ENCODE measurements at regions not wholly inside any gene's neighbourhood (a gene's known extent, or its start where the extent isn't known, plus 50 kb on each side); places are given as distances from the start of the nearest gene placed in this dataset.
A peak's percentile ranks its signal among the peaks of the same experiment; 100 is the strongest.

DNA sequence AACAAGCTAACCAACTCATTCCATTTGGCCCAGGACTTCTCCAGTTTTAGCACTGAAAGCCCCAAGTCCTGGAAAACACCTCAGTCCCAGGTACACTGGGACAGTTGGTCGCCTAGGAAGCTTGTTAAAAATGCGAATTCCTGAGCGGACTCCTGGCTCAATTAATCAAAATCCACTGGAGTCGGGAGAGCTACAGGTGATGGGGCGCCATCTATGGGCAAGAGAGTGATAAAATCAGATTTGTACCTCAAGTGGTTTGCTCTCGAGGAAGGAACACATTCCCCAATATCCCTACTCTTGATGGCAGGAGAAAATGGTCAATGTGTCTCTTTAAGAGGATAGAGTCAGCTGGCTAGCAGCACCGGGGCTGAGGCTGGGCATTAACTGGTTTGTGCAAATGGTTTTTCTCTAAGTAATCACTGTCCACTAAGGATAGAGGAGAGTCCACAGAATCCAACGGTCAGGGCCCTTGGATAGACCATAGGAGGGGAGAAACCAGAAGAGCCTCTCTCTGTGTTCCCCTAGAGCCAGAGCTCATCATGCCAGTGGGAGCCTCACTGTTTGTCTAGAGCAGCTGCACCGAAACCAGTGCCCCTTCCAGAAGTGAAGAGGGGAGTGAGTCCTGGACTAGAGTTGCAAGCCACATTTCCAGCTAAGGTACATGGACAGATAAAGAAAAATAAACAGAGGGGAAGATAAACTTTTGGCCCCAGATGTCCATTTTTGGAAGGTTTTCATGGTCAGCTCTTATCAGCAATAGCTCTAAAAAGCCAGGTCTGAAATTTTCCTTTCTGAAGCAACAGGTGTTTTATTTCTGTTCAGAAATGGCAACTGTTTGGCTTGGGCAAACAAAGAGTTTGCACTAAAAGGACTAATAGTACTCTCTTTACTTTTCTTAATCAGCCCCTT, 148.5 kb downstream of the TENT5C start:
- Histone ChIP-seq H2AFZ (no peak overlapping the region), H3K9me2 (replicated peaks; ENCODE audit: insufficient read depth) (no peaks in the 10 kb centered on the region), H3K4me1 (ENCODE audit: insufficient read depth) (peaks cover 9% of the 10 kb centered on the region), H3K27ac (peak overlapping the region; percentile 6), H3K79me2 (no peaks in the 10 kb centered on the region), H3K9me3 (ENCODE audit: low read depth) (no peaks in the 10 kb centered on the region), H3K4me2 (peak overlapping the region; percentile 70), H3K4me3 (no peak overlapping the region), H4K20me1 (ENCODE audit: insufficient read depth, poor library complexity, severe bottlenecking) (no peaks in the 10 kb centered on the region), H3K27me3 (no peaks in the 10 kb centered on the region), H3K36me3 (replicated peaks; ENCODE audit: insufficient read depth, low read depth) (no peaks in the 10 kb centered on the region)
- 15% methylated on average over 9 of the region's 9 CpGs for WGBS (ENCODE audit: low lambda C conversion rate, missing lambda C conversion rate)
- no peak for TF ChIP-seq EZH2 (IDR thresholded peaks at IDR 0.05; ENCODE audit: borderline replicate concordance)
- no peak for TF ChIP-seq EZH2phosphoT487 (IDR thresholded peaks at IDR 0.05; ENCODE audit: low read depth, severe bottlenecking, unreplicated experiment)
- TF ChIP-seq, protein P1, sequence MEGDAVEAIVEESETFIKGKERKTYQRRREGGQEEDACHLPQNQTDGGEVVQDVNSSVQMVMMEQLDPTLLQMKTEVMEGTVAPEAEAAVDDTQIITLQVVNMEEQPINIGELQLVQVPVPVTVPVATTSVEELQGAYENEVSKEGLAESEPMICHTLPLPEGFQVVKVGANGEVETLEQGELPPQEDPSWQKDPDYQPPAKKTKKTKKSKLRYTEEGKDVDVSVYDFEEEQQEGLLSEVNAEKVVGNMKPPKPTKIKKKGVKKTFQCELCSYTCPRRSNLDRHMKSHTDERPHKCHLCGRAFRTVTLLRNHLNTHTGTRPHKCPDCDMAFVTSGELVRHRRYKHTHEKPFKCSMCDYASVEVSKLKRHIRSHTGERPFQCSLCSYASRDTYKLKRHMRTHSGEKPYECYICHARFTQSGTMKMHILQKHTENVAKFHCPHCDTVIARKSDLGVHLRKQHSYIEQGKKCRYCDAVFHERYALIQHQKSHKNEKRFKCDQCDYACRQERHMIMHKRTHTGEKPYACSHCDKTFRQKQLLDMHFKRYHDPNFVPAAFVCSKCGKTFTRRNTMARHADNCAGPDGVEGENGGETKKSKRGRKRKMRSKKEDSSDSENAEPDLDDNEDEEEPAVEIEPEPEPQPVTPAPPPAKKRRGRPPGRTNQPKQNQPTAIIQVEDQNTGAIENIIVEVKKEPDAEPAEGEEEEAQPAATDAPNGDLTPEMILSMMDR (IDR thresholded peaks at IDR 0.05; ENCODE audit: poor library complexity) = peak; percentile 82
- DNase-seq (ENCODE audit: low spot score) = peak; percentile 84

DNA sequence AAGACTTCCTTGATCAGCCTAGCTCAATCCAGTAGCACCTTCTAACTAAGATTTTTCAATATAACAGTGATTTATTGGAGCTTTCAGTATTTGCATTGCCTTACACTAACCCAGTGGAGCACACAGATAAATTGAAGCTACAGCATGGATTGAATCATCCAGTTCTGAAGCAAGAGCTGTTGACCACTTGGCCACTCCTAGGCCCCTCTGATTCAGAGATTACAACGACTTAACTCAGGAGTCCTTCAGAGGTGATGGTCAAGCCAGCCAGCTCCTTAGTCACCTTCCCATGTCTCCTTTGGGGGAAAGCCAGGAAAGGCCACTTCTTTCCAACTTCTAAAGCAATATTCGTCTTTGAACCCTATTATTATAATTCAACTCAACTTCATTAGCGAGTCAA, 151.8 kb downstream of the TENT5C start:
- DNase-seq (ENCODE audit: low spot score) = no peak
- Histone ChIP-seq H3K27ac (no peak overlapping the region), H3K9me3 (ENCODE audit: low read depth) (no peaks in the 10 kb centered on the region), H3K79me2 (no peaks in the 10 kb centered on the region), H3K9me2 (replicated peaks; ENCODE audit: insufficient read depth) (no peaks in the 10 kb centered on the region), H3K36me3 (replicated peaks; ENCODE audit: insufficient read depth, low read depth) (no peaks in the 10 kb centered on the region), H3K27me3 (no peaks in the 10 kb centered on the region), H4K20me1 (ENCODE audit: insufficient read depth, poor library complexity, severe bottlenecking) (no peaks in the 10 kb centered on the region), H3K4me1 (ENCODE audit: insufficient read depth) (peaks cover 9% of the 10 kb centered on the region), H2AFZ (no peak overlapping the region), H3K4me2 (no peak overlapping the region), H3K4me3 (no peak overlapping the region)
- 79% methylated on average over 3 of the region's 3 CpGs for WGBS (ENCODE audit: low lambda C conversion rate, missing lambda C conversion rate)
- TF ChIP-seq EZH2phosphoT487 (IDR thresholded peaks at IDR 0.05; ENCODE audit: low read depth, severe bottlenecking, unreplicated experiment) (no peak), EZH2 (IDR thresholded peaks at IDR 0.05; ENCODE audit: borderline replicate concordance) (no peak)
- TF ChIP-seq, protein P1 (IDR thresholded peaks at IDR 0.05; ENCODE audit: poor library complexity) = no peak

DNA sequence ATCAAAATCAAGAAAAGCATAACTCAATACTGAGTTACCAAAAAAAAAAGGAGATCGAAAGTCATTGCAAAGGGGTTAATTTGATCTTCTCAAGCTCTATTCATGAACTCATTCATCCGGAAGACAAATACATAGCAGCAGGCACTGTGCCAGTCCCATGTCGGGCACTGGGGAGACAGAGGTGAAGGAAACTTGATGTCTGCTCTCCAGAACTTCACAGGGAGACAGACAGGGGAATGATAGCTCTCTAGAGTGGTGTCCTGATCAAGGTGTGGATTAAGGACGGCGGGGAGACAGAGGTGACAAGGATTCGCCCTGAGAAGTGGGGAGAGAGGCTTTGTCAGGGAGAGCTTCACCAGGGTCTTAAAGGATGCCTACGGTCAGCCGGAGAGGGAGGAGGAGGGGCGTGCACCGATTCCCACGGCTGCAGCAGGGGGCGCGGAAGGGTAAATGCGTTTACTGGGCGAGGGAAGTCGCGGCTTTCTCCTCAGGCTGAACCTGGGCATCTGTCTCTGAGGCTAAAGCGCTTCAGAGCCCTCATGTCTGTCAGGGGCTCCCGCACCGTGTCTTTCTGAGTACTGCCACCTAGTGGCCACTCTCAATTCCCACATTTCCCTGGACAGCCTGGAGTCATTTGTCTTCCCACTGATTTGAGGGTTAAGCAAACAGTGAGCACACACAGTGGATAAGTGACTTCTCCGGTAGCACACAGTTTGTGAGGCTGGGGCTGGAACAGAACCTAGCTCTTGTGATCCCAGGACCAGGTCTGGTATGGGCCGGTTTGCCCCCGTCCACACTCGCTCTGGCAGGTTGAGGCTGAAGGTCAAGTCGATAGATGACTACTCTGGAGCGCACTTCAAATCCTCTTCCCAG, 152.8 kb downstream of the TENT5C start:
- WGBS (ENCODE audit: low lambda C conversion rate, missing lambda C conversion rate) = 17% methylated on average over 26 of the region's 26 CpGs
- Histone ChIP-seq H3K27ac (no peak overlapping the region), H3K4me3 (no peak overlapping the region)

More for the DNA sequence above, 152.8 kb downstream of the TENT5C start:
- peak overlapping the region; percentile 87 for H2AFZ ChIP-seq
- no peaks in the 10 kb centered on the region for H3K9me3 ChIP-seq (ENCODE audit: low read depth)
- peak overlapping the region; percentile 86 for H3K4me2 ChIP-seq
- peaks cover 3% of the 10 kb centered on the region for H3K4me1 ChIP-seq (ENCODE audit: insufficient read depth)
- TF ChIP-seq EZH2phosphoT487 (IDR thresholded peaks at IDR 0.05; ENCODE audit: low read depth, severe bottlenecking, unreplicated experiment) (no peak), EZH2 (IDR thresholded peaks at IDR 0.05; ENCODE audit: borderline replicate concordance) (no peak)
- TF ChIP-seq, protein P1 (IDR thresholded peaks at IDR 0.05; ENCODE audit: poor library complexity) = peak; percentile 90
- peak; percentile 90 for DNase-seq (ENCODE audit: low spot score)
- no peaks in the 10 kb centered on the region for H3K79me2 ChIP-seq
- H3K9me2 ChIP-seq (replicated peaks; ENCODE audit: insufficient read depth) = no peaks in the 10 kb centered on the region
- H3K36me3 ChIP-seq (replicated peaks; ENCODE audit: insufficient read depth, low read depth) = no peaks in the 10 kb centered on the region
- no peaks in the 10 kb centered on the region for H4K20me1 ChIP-seq (ENCODE audit: insufficient read depth, poor library complexity, severe bottlenecking)
- no peaks in the 10 kb centered on the region for H3K27me3 ChIP-seq

Measured in hepatocyte (in vitro differentiated cells).